ENCODE measurements at regions not wholly inside any gene's neighbourhood (a gene's known extent, or its start where the extent isn't known, plus 50 kb on each side); places are given as distances from the start of the nearest gene placed in this dataset.

DNA sequence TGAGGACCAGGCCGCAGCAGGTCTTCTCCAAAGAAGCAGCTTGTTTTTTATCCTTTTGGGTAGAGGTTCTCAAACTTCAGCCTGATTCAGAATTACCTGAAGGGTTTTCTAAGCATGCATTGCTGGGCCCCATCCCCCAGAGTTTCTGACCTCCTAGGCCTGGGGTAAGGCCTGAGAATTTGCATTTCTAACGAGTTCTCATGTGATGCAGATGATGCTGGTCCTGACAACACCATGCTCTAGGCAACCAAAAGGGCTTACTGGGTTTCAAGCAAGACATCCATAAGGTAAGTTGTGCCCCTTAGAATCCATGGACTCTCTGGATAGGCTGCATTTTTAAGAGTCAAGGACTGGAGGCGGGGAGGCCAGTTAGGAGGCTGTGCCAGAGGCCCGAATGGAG lies 295.1 kb downstream of the HHIPL2 start:
- no peaks in the 10 kb centered on the region for H3K4me1 ChIP-seq (ENCODE audit: control insufficient read depth in 1 of 2, insufficient read depth in 2 of 2, low read length in 2 of 2)
- no peaks in the 10 kb centered on the region for H3K27me3 ChIP-seq (ENCODE audit: low read depth, low read length)
- no peaks in the 10 kb centered on the region for H3K36me3 ChIP-seq (ENCODE audit: control insufficient read depth in 1 of 2, insufficient read depth in 2 of 2, low read length in 2 of 2)
- no peak overlapping the region for H3K4me3 ChIP-seq (ENCODE audit: low read depth in 1 of 2, low read length in 2 of 2)
- H3K9me3 ChIP-seq (ENCODE audit: control insufficient read depth in 1 of 2, low read length in 2 of 2): peaks cover 0 to 3% of the 10 kb centered on the region in 2 donors
- H3K27ac ChIP-seq (ENCODE audit: low read length): no peak overlapping the region

DNA sequence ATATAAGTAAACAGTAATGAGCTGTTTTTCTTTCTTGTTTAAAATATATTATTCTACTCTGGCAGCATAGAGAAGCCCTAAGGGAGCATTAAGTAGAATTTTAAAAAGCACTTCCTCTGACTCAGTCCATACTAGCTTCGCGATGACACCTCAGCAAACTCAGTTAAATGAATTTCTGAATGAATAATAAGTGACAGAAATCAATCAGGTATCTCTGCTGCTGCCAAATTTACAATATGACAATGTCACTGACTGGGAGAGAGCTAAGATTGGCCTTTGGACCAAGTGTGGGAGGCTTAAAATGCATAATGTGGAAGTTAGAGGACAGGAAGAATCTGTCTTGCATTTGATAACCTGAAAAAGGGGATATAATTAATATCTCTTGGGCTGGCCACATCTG lies 296.1 kb downstream of the HHIPL2 start:
- Histone ChIP-seq H3K9me3 (ENCODE audit: control insufficient read depth in 1 of 2, low read length in 2 of 2) (peaks cover 0 to 3% of the 10 kb centered on the region in 2 donors), H3K4me3 (ENCODE audit: low read depth in 1 of 2, low read length in 2 of 2) (no peak overlapping the region), H3K27ac (ENCODE audit: low read length) (no peak overlapping the region), H3K36me3 (ENCODE audit: control insufficient read depth in 1 of 2, insufficient read depth in 2 of 2, low read length in 2 of 2) (no peaks in the 10 kb centered on the region), H3K4me1 (ENCODE audit: control insufficient read depth in 1 of 2, insufficient read depth in 2 of 2, low read length in 2 of 2) (no peaks in the 10 kb centered on the region), H3K27me3 (ENCODE audit: low read depth, low read length) (no peaks in the 10 kb centered on the region)

DNA sequence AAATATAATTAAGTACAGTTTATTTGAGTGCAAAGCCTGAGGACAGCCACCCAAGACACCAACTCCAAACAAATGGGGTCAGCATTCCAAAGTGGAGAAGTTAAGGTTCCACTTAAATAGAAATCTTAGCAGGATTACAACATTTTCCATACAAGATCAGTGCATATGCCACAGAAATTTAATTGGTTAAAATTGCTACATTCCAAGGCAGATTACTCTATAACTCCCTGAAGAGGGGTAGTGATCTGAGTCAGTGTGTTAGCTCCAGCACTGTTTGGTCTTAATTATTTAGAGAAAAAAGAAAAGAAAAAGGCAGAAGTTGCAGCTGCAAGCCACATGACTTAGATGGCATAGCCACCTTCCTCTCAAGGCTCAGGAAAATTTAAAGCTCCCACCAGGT lies 297.5 kb downstream of the HHIPL2 start:
- Histone ChIP-seq H3K27me3 (ENCODE audit: low read depth, low read length) (no peaks in the 10 kb centered on the region), H3K36me3 (ENCODE audit: control insufficient read depth in 1 of 2, insufficient read depth in 2 of 2, low read length in 2 of 2) (no peaks in the 10 kb centered on the region), H3K4me3 (ENCODE audit: low read depth in 1 of 2, low read length in 2 of 2) (no peak overlapping the region), H3K27ac (ENCODE audit: low read length) (no peak overlapping the region), H3K9me3 (ENCODE audit: control insufficient read depth in 1 of 2, low read length in 2 of 2) (peaks cover 0 to 3% of the 10 kb centered on the region in 2 donors), H3K4me1 (ENCODE audit: control insufficient read depth in 1 of 2, insufficient read depth in 2 of 2, low read length in 2 of 2) (no peaks in the 10 kb centered on the region)

DNA sequence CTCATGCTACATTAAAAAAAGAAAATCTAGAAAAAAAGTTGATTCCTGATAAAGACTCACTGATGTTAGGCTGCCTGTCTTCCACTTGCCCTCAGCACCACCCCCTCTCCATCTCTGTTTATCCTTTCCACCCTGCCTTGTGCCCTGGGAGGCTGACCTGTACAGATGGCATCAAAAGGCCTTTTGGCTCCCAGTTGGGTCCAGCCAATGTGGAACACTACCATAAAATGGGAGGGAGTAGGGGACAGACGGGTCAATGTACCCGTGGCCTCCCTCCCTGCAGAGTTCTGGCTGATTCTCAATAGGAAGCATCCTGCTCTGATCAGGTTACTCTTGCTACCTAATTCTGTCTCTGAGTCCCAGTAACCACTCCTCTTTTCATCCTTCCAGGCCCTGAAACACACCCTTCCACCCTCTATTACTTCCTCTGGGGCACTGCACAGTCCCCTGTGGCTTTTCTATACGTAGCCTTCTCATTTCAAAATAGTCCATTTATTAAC lies 300.0 kb downstream of the HHIPL2 start:
- H3K9me3 ChIP-seq (ENCODE audit: control insufficient read depth in 1 of 2, low read length in 2 of 2): peaks cover 0 to 3% of the 10 kb centered on the region in 2 donors
- no peaks in the 10 kb centered on the region for H3K4me1 ChIP-seq (ENCODE audit: control insufficient read depth in 1 of 2, insufficient read depth in 2 of 2, low read length in 2 of 2)
- H3K27me3 ChIP-seq (ENCODE audit: low read depth, low read length): no peaks in the 10 kb centered on the region
- no peak overlapping the region for H3K4me3 ChIP-seq (ENCODE audit: low read depth in 1 of 2, low read length in 2 of 2)
- H3K27ac ChIP-seq (ENCODE audit: low read length): no peak overlapping the region
- no peaks in the 10 kb centered on the region for H3K36me3 ChIP-seq (ENCODE audit: control insufficient read depth in 1 of 2, insufficient read depth in 2 of 2, low read length in 2 of 2)

DNA sequence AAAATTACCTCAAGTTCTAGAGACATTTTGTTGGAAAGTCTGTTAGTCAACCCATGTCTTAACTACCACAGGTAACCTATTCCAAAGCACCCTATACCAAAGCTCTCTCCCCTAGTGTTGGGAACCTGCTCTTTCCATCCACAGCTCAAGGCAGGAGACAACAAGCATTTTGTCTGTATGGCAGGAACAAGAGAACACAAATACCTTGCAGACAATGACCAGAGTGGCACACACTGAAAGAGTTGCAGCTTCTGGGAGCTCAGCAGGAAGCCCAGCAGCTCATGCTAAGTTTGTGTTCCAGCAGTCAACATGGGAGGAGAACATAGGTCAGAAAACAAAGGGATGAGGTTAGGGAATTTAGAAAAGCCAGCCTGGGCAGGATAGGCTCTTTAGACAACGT lies 300.8 kb downstream of the HHIPL2 start:
- Histone ChIP-seq H3K4me3 (ENCODE audit: low read depth in 1 of 2, low read length in 2 of 2) (no peak overlapping the region), H3K4me1 (ENCODE audit: control insufficient read depth in 1 of 2, insufficient read depth in 2 of 2, low read length in 2 of 2) (no peaks in the 10 kb centered on the region), H3K36me3 (ENCODE audit: control insufficient read depth in 1 of 2, insufficient read depth in 2 of 2, low read length in 2 of 2) (no peaks in the 10 kb centered on the region), H3K27me3 (ENCODE audit: low read depth, low read length) (no peaks in the 10 kb centered on the region), H3K9me3 (ENCODE audit: control insufficient read depth in 1 of 2, low read length in 2 of 2) (peaks cover 0 to 3% of the 10 kb centered on the region in 2 donors), H3K27ac (ENCODE audit: low read length) (no peak overlapping the region)

DNA sequence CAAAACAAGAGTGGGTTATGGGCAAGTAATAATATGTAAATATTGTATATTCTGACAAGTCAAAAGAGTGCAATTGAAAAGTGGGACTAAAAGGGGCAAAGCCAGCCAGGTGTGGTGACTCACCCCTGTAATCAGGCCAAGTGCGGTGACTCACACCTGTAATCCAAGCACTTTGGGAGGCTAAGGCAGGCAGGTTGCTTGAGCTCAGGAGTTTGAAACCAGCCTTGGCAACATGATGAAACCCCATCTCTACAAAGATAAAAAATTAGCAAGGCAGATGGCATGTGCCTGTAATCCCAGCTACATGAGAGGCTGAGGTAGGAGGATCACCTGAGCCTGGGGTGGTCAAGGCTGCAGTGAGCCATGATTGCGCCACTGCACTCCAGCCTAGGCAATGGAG lies 304.0 kb downstream of the HHIPL2 start:
- Histone ChIP-seq H3K36me3 (ENCODE audit: control insufficient read depth in 1 of 2, insufficient read depth in 2 of 2, low read length in 2 of 2) (no peaks in the 10 kb centered on the region), H3K9me3 (ENCODE audit: control insufficient read depth in 1 of 2, low read length in 2 of 2) (no peaks in the 10 kb centered on the region), H3K4me3 (ENCODE audit: low read depth in 1 of 2, low read length in 2 of 2) (no peak overlapping the region), H3K27me3 (ENCODE audit: low read depth, low read length) (no peaks in the 10 kb centered on the region), H3K27ac (ENCODE audit: low read length) (no peak overlapping the region), H3K4me1 (ENCODE audit: control insufficient read depth in 1 of 2, insufficient read depth in 2 of 2, low read length in 2 of 2) (no peaks in the 10 kb centered on the region)

DNA sequence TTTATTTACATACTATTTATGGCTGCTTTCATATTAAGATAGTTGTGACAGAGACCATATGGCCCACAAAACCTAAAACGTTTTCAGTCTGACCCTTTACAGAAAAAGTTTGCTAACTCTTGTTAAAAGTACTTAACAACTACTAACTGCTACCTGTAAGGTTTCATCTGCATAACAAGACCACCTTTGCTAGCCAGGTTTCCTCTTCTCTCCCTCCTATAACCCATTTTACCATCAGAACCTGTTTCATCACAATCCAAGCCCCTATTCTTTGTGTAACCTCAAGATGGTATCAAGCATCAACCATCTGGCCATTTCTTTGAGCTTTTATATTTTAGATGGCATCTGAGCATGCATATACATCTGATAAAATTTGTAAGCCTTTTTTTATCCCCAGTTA lies 305.4 kb downstream of the HHIPL2 start:
- Histone ChIP-seq H3K27me3 (ENCODE audit: low read depth, low read length) (no peaks in the 10 kb centered on the region), H3K36me3 (ENCODE audit: control insufficient read depth in 1 of 2, insufficient read depth in 2 of 2, low read length in 2 of 2) (no peaks in the 10 kb centered on the region), H3K9me3 (ENCODE audit: control insufficient read depth in 1 of 2, low read length in 2 of 2) (no peaks in the 10 kb centered on the region), H3K4me3 (ENCODE audit: low read depth in 1 of 2, low read length in 2 of 2) (no peak overlapping the region), H3K4me1 (ENCODE audit: control insufficient read depth in 1 of 2, insufficient read depth in 2 of 2, low read length in 2 of 2) (no peaks in the 10 kb centered on the region), H3K27ac (ENCODE audit: low read length) (no peak overlapping the region)

DNA sequence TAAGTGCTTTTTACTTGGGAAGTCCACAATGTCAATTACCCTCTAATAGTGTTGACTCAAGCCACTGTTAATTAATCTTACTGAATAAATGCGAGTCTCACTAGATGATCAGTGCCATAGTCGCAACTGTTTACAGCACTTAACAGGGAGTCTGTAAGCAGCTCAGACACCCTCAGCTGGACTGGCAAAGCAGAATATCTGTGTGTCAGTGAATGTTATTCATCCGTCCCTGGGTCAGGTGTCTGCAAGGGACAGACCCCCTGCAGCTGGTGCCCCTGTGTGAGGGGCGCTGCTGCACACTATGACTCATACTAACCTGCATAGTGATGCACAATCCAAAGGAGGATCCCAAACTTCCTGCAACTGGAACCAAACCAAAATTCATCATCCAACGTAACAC lies 306.5 kb downstream of the HHIPL2 start:
- Histone ChIP-seq H3K27ac (ENCODE audit: low read length) (no peak overlapping the region), H3K9me3 (ENCODE audit: control insufficient read depth in 1 of 2, low read length in 2 of 2) (no peaks in the 10 kb centered on the region), H3K27me3 (ENCODE audit: low read depth, low read length) (no peaks in the 10 kb centered on the region), H3K4me3 (ENCODE audit: low read depth in 1 of 2, low read length in 2 of 2) (no peak overlapping the region), H3K36me3 (ENCODE audit: control insufficient read depth in 1 of 2, insufficient read depth in 2 of 2, low read length in 2 of 2) (no peaks in the 10 kb centered on the region), H3K4me1 (ENCODE audit: control insufficient read depth in 1 of 2, insufficient read depth in 2 of 2, low read length in 2 of 2) (no peaks in the 10 kb centered on the region)

DNA sequence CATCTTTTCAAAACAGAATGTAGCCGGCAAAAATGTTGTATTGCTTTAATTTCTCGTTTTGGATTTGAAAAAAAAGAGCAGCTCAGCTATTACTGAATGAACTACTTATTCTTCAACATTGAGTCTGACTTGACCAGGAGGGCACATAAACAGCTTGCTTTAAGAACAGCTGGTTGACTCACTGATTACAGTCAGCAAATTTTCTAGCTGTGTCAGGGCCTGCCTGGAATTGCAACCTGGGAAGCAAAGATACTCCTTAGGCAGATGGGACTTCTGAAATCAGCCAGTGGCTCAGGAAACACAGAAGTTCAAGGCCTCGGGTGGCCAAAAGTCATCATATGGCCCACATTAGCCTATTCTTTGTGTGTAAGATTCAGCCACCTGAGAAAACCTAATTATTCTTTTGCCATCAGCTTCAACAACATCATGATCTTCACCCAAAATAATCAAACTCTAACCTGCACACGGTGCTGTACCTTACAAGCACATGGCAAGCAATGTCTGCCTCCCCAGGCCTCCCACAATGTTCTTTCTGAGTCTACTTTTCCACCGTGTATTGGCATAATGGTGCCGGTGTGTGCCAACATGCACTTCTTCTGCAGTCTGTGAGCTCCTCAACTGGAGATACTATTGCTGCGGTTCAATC lies 307.2 kb downstream of the HHIPL2 start:
- H3K4me3 ChIP-seq (ENCODE audit: low read depth in 1 of 2, low read length in 2 of 2): no peak overlapping the region
- H3K4me1 ChIP-seq (ENCODE audit: control insufficient read depth in 1 of 2, insufficient read depth in 2 of 2, low read length in 2 of 2): no peaks in the 10 kb centered on the region
- H3K27me3 ChIP-seq (ENCODE audit: low read depth, low read length): no peaks in the 10 kb centered on the region
- H3K9me3 ChIP-seq (ENCODE audit: control insufficient read depth in 1 of 2, low read length in 2 of 2): no peaks in the 10 kb centered on the region
- H3K36me3 ChIP-seq (ENCODE audit: control insufficient read depth in 1 of 2, insufficient read depth in 2 of 2, low read length in 2 of 2): no peaks in the 10 kb centered on the region
- H3K27ac ChIP-seq (ENCODE audit: low read length): no peak overlapping the region

DNA sequence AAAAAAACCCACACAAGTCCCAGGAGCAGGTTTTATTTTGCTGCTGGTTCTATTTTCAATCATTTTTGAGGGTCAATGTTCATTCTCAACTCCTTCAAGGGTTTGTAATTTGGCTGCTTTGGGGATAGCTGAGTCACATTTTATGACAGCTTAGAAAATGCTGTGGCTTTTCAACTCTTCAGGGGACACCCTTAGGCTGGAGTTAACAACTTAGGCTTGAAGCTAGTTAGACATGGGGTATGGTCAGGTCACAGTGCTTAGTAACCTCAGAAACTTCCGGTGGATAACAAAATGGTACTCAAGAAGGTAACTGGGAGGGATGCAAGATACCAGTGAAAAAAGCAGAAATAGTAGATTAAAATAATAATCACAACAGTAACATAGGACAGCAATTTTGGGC lies 308.8 kb downstream of the HHIPL2 start:
- H3K36me3 ChIP-seq (ENCODE audit: control insufficient read depth in 1 of 2, insufficient read depth in 2 of 2, low read length in 2 of 2): no peaks in the 10 kb centered on the region
- no peaks in the 10 kb centered on the region for H3K4me1 ChIP-seq (ENCODE audit: control insufficient read depth in 1 of 2, insufficient read depth in 2 of 2, low read length in 2 of 2)
- no peaks in the 10 kb centered on the region for H3K9me3 ChIP-seq (ENCODE audit: control insufficient read depth in 1 of 2, low read length in 2 of 2)
- H3K27ac ChIP-seq (ENCODE audit: low read length): no peak overlapping the region
- H3K4me3 ChIP-seq (ENCODE audit: low read depth in 1 of 2, low read length in 2 of 2): no peak overlapping the region
- H3K27me3 ChIP-seq (ENCODE audit: low read depth, low read length): no peaks in the 10 kb centered on the region

DNA sequence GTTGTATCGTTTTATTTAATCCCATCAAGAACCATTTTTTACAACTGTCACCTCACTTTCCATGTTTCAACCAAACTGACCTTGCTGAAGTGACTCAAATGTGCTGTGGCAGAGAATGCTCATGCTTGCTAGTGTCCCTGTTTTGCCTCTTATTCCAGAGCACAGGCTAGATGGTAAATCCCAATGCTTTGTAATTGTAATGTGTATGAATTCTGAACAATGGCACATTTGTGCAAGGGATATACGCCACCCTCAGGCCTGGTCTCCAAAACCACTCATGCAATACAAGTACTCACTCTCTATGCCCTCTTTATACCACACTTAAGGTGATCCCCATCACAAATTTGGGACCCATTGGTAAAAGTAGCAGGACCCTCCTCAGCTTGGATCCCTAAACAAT lies 313.6 kb downstream of the HHIPL2 start:
- no peak overlapping the region for H3K27ac ChIP-seq (ENCODE audit: low read length)
- no peaks in the 10 kb centered on the region for H3K36me3 ChIP-seq (ENCODE audit: control insufficient read depth in 1 of 2, insufficient read depth in 2 of 2, low read length in 2 of 2)
- H3K4me1 ChIP-seq (ENCODE audit: control insufficient read depth in 1 of 2, insufficient read depth in 2 of 2, low read length in 2 of 2): no peaks in the 10 kb centered on the region
- H3K9me3 ChIP-seq (ENCODE audit: control insufficient read depth in 1 of 2, low read length in 2 of 2): no peaks in the 10 kb centered on the region
- H3K27me3 ChIP-seq (ENCODE audit: low read depth, low read length): no peaks in the 10 kb centered on the region
- H3K4me3 ChIP-seq (ENCODE audit: low read depth in 1 of 2, low read length in 2 of 2): no peak overlapping the region

DNA sequence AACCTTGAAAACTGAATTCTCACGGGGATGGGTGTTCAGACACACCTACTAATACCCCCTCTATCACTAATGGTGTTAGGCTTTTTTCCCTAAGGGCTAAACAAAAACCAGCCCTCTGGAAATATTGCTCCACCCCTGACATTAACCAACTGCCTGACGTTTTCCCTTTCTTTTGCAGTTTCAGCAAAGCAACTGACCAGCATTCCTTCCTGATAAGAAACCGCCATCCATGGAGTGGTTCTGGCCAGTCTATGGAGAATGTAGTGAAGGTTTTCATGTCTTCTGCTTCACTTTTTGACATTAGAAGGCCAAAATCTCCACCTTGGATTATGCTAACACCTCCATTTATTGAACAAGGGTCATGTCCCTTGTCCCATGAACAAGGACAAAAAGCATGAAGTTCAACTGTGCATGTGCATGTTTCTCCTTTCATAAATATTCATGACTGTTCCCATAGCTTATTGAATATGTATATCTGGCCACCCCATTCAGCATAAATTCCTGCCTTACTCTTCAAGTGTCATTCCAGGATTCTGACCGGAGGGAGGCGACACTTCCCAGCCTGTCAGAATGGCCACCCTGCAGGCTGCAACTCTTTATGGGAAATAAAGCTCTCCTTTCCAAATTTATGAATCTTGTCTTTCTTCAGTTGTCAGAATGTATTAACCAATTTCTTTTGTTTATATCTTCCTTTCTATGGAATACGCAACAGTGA lies 314.3 kb downstream of the HHIPL2 start:
- Histone ChIP-seq H3K4me3 (ENCODE audit: low read depth in 1 of 2, low read length in 2 of 2) (no peak overlapping the region), H3K9me3 (ENCODE audit: control insufficient read depth in 1 of 2, low read length in 2 of 2) (no peaks in the 10 kb centered on the region), H3K27ac (ENCODE audit: low read length) (no peak overlapping the region), H3K36me3 (ENCODE audit: control insufficient read depth in 1 of 2, insufficient read depth in 2 of 2, low read length in 2 of 2) (no peaks in the 10 kb centered on the region), H3K4me1 (ENCODE audit: control insufficient read depth in 1 of 2, insufficient read depth in 2 of 2, low read length in 2 of 2) (no peaks in the 10 kb centered on the region), H3K27me3 (ENCODE audit: low read depth, low read length) (no peaks in the 10 kb centered on the region)
